Mesenchymal stem cell (in vitro differentiated cells and primary cell): ENCODE measurements at regions not wholly inside any gene's neighbourhood (a gene's known extent, or its start where the extent isn't known, plus 50 kb on each side); places are given as distances from the start of the nearest gene placed in this dataset.

Source experiments
- DNase-seq: peaks from one replicate; pipeline ENCODE4 v3.0.0-alpha.2; 2013
- H2AFZ ChIP-seq: one replicate; pipeline ENCODE4 v1.6.1; 2013; ENCODE audit warnings: low read depth, mild to moderate bottlenecking, control low read depth, inconsistent platforms, low read length, moderate library complexity
- H2AK5ac ChIP-seq: 2 replicates; pipeline ENCODE4 v1.6.1; 2013; ENCODE audit warnings: low read length, moderate library complexity, mild to moderate bottlenecking, inconsistent platforms; ENCODE audit not compliant: severe bottlenecking
- H2BK120ac ChIP-seq: one replicate; pipeline ENCODE4 v1.6.1; 2013; ENCODE audit warnings: low read depth, mild to moderate bottlenecking, inconsistent platforms, low read length, moderate library complexity
- H2BK12ac ChIP-seq, 2 experiments: one replicate each; pipeline ENCODE4 v1.6.1; 2013; ENCODE audit warnings: inconsistent platforms in 2 of 2, low read length in 2 of 2, mild to moderate bottlenecking in 2 of 2, moderate library complexity in 2 of 2, control low read depth in 1 of 2
- H2BK15ac ChIP-seq: one replicate; pipeline ENCODE4 v1.6.1; 2013; ENCODE audit warnings: mild to moderate bottlenecking, low read depth, inconsistent platforms; ENCODE audit not compliant: poor library complexity, severe bottlenecking
- H2BK5ac ChIP-seq: 2 replicates; pipeline ENCODE4 v1.6.1; 2013; ENCODE audit warnings: low read depth, mild to moderate bottlenecking, low read length, control low read depth, inconsistent platforms; ENCODE audit not compliant: poor library complexity, severe bottlenecking
- H3K14ac ChIP-seq, 2 experiments: one replicate each; pipeline ENCODE4 v1.6.1; 2013; ENCODE audit warnings: inconsistent platforms in 2 of 2, low read length in 2 of 2, control low read depth in 1 of 2, mild to moderate bottlenecking in 1 of 2, moderate library complexity in 1 of 2
- H3K18ac ChIP-seq, 2 experiments: one replicate each; pipeline ENCODE4 v1.6.1; 2013; ENCODE audit warnings: inconsistent platforms in 2 of 2, low read length in 2 of 2, control low read depth in 1 of 2, low read depth in 1 of 2, mild to moderate bottlenecking in 1 of 2
- H3K23ac ChIP-seq, 2 experiments: one replicate each; pipeline ENCODE4 v1.6.1; 2013; ENCODE audit warnings: inconsistent platforms in 2 of 2, low read length in 2 of 2, mild to moderate bottlenecking in 2 of 2, moderate library complexity in 2 of 2, control low read depth in 1 of 2
- H3K27ac ChIP-seq: 2 replicates; pipeline ENCODE4 v1.5.1; 2013; ENCODE audit warnings: mild to moderate bottlenecking, moderate library complexity, low read length, control low read depth, inconsistent platforms; ENCODE audit not compliant: poor library complexity, severe bottlenecking
- H3K27me3 ChIP-seq, 2 experiments: 2 replicates each; pipeline versions ENCODE4 v1.6.1 to v1.7.0; 2013; ENCODE audit warnings: low read length in 2 of 2, mild to moderate bottlenecking in 2 of 2, moderate library complexity in 2 of 2, control low read depth in 1 of 2, inconsistent platforms in 1 of 2; ENCODE audit not compliant: control insufficient read depth in 1 of 2, insufficient read depth in 1 of 2
- H3K36me3 ChIP-seq, 2 experiments: 2 replicates each; pipeline versions ENCODE4 v1.6.1 to v1.7.0; 2013; ENCODE audit warnings: low read length in 2 of 2, control low read depth in 1 of 2, inconsistent platforms in 1 of 2, low read depth in 1 of 2, mild to moderate bottlenecking in 1 of 2; ENCODE audit not compliant: insufficient read depth in 2 of 2, control insufficient read depth in 1 of 2
- H3K4ac ChIP-seq, 2 experiments: one replicate each; pipeline ENCODE4 v1.6.1; 2013; ENCODE audit warnings: inconsistent platforms in 2 of 2, low read length in 2 of 2, mild to moderate bottlenecking in 2 of 2, moderate library complexity in 2 of 2, control low read depth in 1 of 2, low read depth in 1 of 2
- H3K4me1 ChIP-seq: 2 replicates; pipeline ENCODE4 v1.6.1; 2013; ENCODE audit warnings: low read depth, low read length, control low read depth; ENCODE audit not compliant: control insufficient read depth, insufficient read depth
- H3K4me2 ChIP-seq: 2 replicates; pipeline ENCODE4 v1.6.1; 2013; ENCODE audit warnings: low read length, mild to moderate bottlenecking, inconsistent platforms; ENCODE audit not compliant: poor library complexity, severe bottlenecking
- H3K4me3 ChIP-seq, 2 experiments: 2 replicates each; pipeline versions ENCODE4 v1.5.1 to v1.7.0; 2013; ENCODE audit warnings: low read length in 2 of 2, mild to moderate bottlenecking in 2 of 2, control low read depth in 1 of 2, low read depth in 1 of 2; ENCODE audit not compliant: insufficient read depth in 1 of 2
- H3K79me1 ChIP-seq: replicated peaks from 2 replicates; pipeline ENCODE4 v1.6.1; 2013; ENCODE audit warnings: mild to moderate bottlenecking, control low read depth, low read length, inconsistent platforms; ENCODE audit not compliant: poor library complexity, severe bottlenecking
- H3K9ac ChIP-seq: 2 replicates; pipeline ENCODE4 v1.7.0; 2013; ENCODE audit warnings: mild to moderate bottlenecking, low read length, moderate library complexity
- H3K9me3 ChIP-seq: 2 replicates; pipeline ENCODE4 v1.7.0; 2013; ENCODE audit warnings: mild to moderate bottlenecking, low read length; ENCODE audit not compliant: control insufficient read depth
- H4K8ac ChIP-seq: one replicate; pipeline ENCODE4 v1.6.1; 2013; ENCODE audit warnings: inconsistent platforms, mild to moderate bottlenecking, low read length, moderate library complexity
- H4K91ac ChIP-seq: one replicate; pipeline ENCODE4 v1.6.1; 2013; ENCODE audit warnings: mild to moderate bottlenecking, low read length, inconsistent platforms
- WGBS: methylation state at CpG from one replicate; pipeline ENCODE4 v1.1.7; 2013; ENCODE audit warnings: mixed read lengths; 5-methylcytosine and 5-hydroxymethylcytosine counted together

DNA sequence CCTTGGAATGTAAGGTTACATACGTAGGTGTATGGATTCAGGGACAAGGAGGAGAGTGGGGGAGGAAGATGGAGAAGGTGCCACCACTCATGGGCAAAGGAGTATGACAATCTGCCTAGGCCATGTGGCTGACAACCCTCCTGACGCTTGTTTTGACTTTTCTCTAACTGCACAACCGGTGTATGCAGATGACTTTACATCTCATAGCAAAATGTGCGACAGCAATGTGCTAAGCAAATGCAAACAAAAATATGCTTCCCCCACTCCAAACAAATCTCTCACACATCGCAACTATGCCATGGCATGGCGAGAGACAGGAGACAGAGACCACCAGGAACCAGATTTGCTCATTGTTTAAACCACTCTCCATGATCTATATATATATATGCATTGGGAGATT is 191.8 kb downstream of the BLID start:
- Histone ChIP-seq H3K14ac (no peak overlapping the region), H2BK15ac (no peak overlapping the region), H3K9me3 (no peaks in the 10 kb centered on the region), H3K27ac (no peak overlapping the region), H3K79me1 (no peaks in the 10 kb centered on the region), H2BK12ac (no peak overlapping the region), H3K4me2 (no peak overlapping the region), H3K27me3 (peaks cover 0 to 7% of the 10 kb centered on the region in 2 experiments), H3K9ac (no peak overlapping the region), H2BK120ac (no peak overlapping the region), H3K18ac (no peak overlapping the region), H4K91ac (no peak overlapping the region), H2BK5ac (no peak overlapping the region), H3K23ac (no peak overlapping the region), H3K36me3 (no peaks in the 10 kb centered on the region), H3K4ac (no peak overlapping the region), H2AFZ (no peak overlapping the region), H4K8ac (no peak overlapping the region), H3K4me1 (no peaks in the 10 kb centered on the region), H3K4me3 (no peak overlapping the region), H2AK5ac (no peak overlapping the region)
- no peak for DNase-seq
- 93% methylated on average over 5 of the region's 6 CpGs for WGBS

DNA sequence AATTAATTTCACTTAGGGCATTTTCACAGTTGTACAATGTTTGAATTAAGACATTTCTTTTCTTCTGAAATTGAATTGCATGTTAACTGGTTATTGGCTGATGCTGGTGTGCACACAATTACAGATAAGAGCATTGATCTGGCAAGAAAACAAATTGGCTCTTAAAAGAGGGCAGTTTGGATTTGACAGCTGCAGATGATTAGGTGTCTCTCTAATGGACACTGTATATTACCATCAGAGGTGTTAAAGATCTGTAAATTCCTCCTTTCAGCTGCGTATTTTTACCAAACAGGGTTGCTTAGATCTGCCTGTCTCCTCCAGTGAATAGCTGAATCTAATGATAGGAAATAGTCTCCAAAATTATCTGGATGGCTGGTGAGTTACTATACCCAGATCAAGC is 198.5 kb downstream of the BLID start:
- H3K4ac ChIP-seq: no peak overlapping the region
- no peak overlapping the region for H2AFZ ChIP-seq
- H3K14ac ChIP-seq: no peak overlapping the region
- no peak for DNase-seq
- H3K79me1 ChIP-seq: no peaks in the 10 kb centered on the region
- H3K23ac ChIP-seq: no peak overlapping the region
- H4K91ac ChIP-seq: no peak overlapping the region
- H3K9me3 ChIP-seq: no peaks in the 10 kb centered on the region
- H3K4me2 ChIP-seq: no peak overlapping the region
- no peak overlapping the region for H2BK120ac ChIP-seq
- no peak overlapping the region for H3K18ac ChIP-seq
- no peak overlapping the region for H3K27ac ChIP-seq
- H2BK5ac ChIP-seq: no peak overlapping the region
- H3K36me3 ChIP-seq: no peaks in the 10 kb centered on the region
- H3K4me3 ChIP-seq: no peak overlapping the region
- H3K27me3 ChIP-seq: no peaks in the 10 kb centered on the region
- H4K8ac ChIP-seq: no peak overlapping the region
- H3K4me1 ChIP-seq: no peaks in the 10 kb centered on the region
- no peak overlapping the region for H2BK15ac ChIP-seq
- no peak overlapping the region for H3K9ac ChIP-seq
- no peak overlapping the region for H2BK12ac ChIP-seq
- 86% methylated on average over 1 of the region's 1 CpG for WGBS
- no peak overlapping the region for H2AK5ac ChIP-seq

DNA sequence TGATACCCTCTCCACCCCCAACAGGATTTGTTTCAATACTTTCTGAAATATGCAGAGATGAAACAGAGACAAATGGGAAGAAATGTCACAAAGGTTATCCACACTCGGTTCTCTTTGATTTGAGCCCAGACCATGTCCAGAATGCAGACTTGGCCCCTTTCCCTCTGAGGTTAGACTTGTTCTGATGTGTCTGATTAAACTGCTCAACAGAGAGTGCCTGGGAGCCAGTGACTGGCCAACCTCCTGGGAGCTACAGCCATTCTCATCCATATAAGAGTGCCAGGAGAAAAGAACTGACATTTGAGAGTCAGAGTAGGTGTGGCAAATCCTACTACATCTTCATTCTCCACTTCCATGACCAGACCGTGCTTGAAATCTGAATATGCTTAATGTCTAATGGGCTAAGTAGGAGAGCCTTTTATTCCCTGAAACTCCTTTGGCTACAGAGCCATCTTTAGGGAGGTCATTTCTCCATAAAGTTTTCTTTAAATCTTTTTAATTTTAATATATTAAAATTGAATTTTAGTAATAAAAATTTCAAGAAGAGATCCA is 201.4 kb downstream of the BLID start:
- Histone ChIP-seq H3K14ac (no peak overlapping the region), H3K9ac (no peak overlapping the region)
- WGBS: 65% methylated on average over 1 of the region's 2 CpGs

DNA sequence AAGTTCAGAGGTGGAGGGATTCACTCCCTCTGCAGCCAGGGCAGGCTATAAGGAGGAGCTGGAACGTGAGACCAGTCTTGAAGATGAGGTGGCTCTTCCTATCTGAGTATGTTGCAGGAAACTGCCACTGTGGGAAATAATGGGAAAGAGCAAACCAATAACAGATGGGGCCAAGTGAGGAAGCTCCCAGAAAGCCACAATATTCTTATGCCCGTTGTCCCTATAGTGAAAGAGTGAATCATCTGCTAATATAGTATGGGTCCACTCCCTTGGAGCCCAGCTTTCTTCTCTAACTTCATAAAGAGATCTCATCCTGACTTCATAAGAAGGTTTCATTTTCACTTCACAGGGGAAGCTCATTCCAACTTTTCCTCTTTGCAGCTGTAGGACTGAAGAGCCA is 206.4 kb downstream of the BLID start:
- H3K27me3 ChIP-seq: no peaks in the 10 kb centered on the region
- no peak overlapping the region for H2BK12ac ChIP-seq

More for the DNA sequence above, 201.4 kb downstream of the BLID start:
- no peak overlapping the region for H3K27ac ChIP-seq
- H3K18ac ChIP-seq: no peak overlapping the region
- no peak overlapping the region for H3K4ac ChIP-seq
- H3K79me1 ChIP-seq: no peaks in the 10 kb centered on the region
- H3K36me3 ChIP-seq: no peaks in the 10 kb centered on the region
- H2AK5ac ChIP-seq: no peak overlapping the region
- no peak overlapping the region for H2BK5ac ChIP-seq
- no peak overlapping the region for H2BK15ac ChIP-seq
- H3K9me3 ChIP-seq: no peaks in the 10 kb centered on the region
- no peak overlapping the region for H2BK120ac ChIP-seq
- H3K4me1 ChIP-seq: no peaks in the 10 kb centered on the region
- H3K27me3 ChIP-seq: no peaks in the 10 kb centered on the region
- no peak overlapping the region for H3K4me3 ChIP-seq
- no peak overlapping the region for H3K4me2 ChIP-seq
- no peak for DNase-seq
- no peak overlapping the region for H2BK12ac ChIP-seq
- H3K23ac ChIP-seq: no peak overlapping the region
- no peak overlapping the region for H2AFZ ChIP-seq
- H4K91ac ChIP-seq: no peak overlapping the region
- no peak overlapping the region for H4K8ac ChIP-seq

More for the DNA sequence above, 206.4 kb downstream of the BLID start:
- Histone ChIP-seq H2AK5ac (no peak overlapping the region), H3K36me3 (no peaks in the 10 kb centered on the region), H3K4me2 (no peak overlapping the region), H3K79me1 (no peaks in the 10 kb centered on the region), H3K4me3 (peak overlapping the region in 1 of 2 experiments; percentile 57), H2BK5ac (no peak overlapping the region), H3K27ac (no peak overlapping the region), H3K4me1 (no peaks in the 10 kb centered on the region), H3K14ac (no peak overlapping the region), H3K9me3 (no peaks in the 10 kb centered on the region), H4K91ac (no peak overlapping the region), H3K18ac (no peak overlapping the region), H2BK15ac (no peak overlapping the region), H3K4ac (no peak overlapping the region), H2AFZ (no peak overlapping the region), H2BK120ac (no peak overlapping the region), H3K23ac (no peak overlapping the region), H3K9ac (no peak overlapping the region), H4K8ac (no peak overlapping the region)
- peak; percentile 7 for DNase-seq
- 83% methylated on average over 2 of the region's 2 CpGs for WGBS
